ENCODE measurements at regions not wholly inside any gene's neighbourhood (a gene's known extent, or its start where the extent isn't known, plus 50 kb on each side); places are given as distances from the start of the nearest gene placed in this dataset.

- peaks cover 12 to 13% of the 10 kb centered on the region in 2 experiments for H3K4me1 Mint-ChIP-seq
- H3K4me3 Mint-ChIP-seq: no peak overlapping the region
- no peak overlapping the region for H2AK5ac ChIP-seq (ENCODE audit: insufficient read length, low read length)
- H3K27me3 ChIP-seq (ENCODE audit: insufficient read depth, low read length): no peaks in the 10 kb centered on the region
- H3K9me3 Mint-ChIP-seq: peaks cover 4 to 5% of the 10 kb centered on the region in 2 experiments; a peak in 2 of 5 replicates
- H3T11ph ChIP-seq (ENCODE audit: low read length): no peak overlapping the region
- no peak overlapping the region for H3K4ac ChIP-seq (ENCODE audit: low read depth, low read length)
- no peak overlapping the region for H4K8ac ChIP-seq (replicated peaks; ENCODE audit: insufficient read length, low read depth, low read length)
- TF ChIP-seq CTCF (conservative IDR thresholded peaks at IDR 0.05): no peak
- no peak overlapping the region for H3K23ac ChIP-seq (ENCODE audit: insufficient read length, low read depth, low read length)
- H3K27ac ChIP-seq (ENCODE audit: insufficient read length, low read depth, low read length): no peak overlapping the region
- H2AFZ ChIP-seq (ENCODE audit: low read length): no peak overlapping the region
- no peak overlapping the region for H4K5ac ChIP-seq (ENCODE audit: insufficient read length, low read depth, low read length)
- peak overlapping the region in 2 of 3 experiments; percentile 9 to 81; a peak in 4 of 7 replicates for H3K27ac Mint-ChIP-seq
- peaks cover 5% of the 10 kb centered on the region for H3K9me3 ChIP-seq (ENCODE audit: control insufficient read depth, low read depth, low read length)
- no peak overlapping the region for H2BK15ac ChIP-seq (ENCODE audit: low read depth, low read length)
- no peak overlapping the region for H2BK120ac ChIP-seq (ENCODE audit: low read depth, low read length, poor library complexity, severe bottlenecking)
- H2BK20ac ChIP-seq (ENCODE audit: low read depth, low read length, poor library complexity, severe bottlenecking): no peak overlapping the region
- H3K36me3 Mint-ChIP-seq (ENCODE audit: insufficient read depth in 1 of 3, low read depth in 3 of 3): peaks cover 0 to 4% (median 4%) of the 10 kb centered on the region in 3 experiments; a peak in 2 of 7 replicates
- no peak overlapping the region for H3K14ac ChIP-seq (ENCODE audit: insufficient read depth, low read length)
- no CpG with 5 or more reads among the region's 3 CpGs for WGBS (ENCODE audit: extremely low coverage, insufficient read length, low lambda C conversion rate)
- H3K79me1 ChIP-seq (ENCODE audit: insufficient read depth, low read depth, low read length, poor library complexity, severe bottlenecking): no peaks in the 10 kb centered on the region
- no peak overlapping the region for H3K9ac ChIP-seq (ENCODE audit: extremely low read depth, insufficient read length, low read length)
- no peaks in the 10 kb centered on the region for H4K20me1 ChIP-seq (ENCODE audit: control insufficient read depth, insufficient read depth, insufficient read length)
- H3K18ac ChIP-seq (ENCODE audit: insufficient read length, low read depth, low read length): no peak overlapping the region
- no peak overlapping the region for H2BK12ac ChIP-seq (ENCODE audit: insufficient read length, low read depth, low read length)
- peaks cover 2% of the 10 kb centered on the region; the same call in 1 of the 2 replicates for H3K4me1 ChIP-seq (ENCODE audit: insufficient read depth, low read length)
- no peak overlapping the region for H4K91ac ChIP-seq (ENCODE audit: insufficient read length, low read depth, low read length)
- DNase-seq: no peak
- H3K79me2 ChIP-seq (ENCODE audit: insufficient read depth, low read length): no peaks in the 10 kb centered on the region
- no peaks in the 10 kb centered on the region; the same call in 1 of the 2 replicates for H3K27me3 Mint-ChIP-seq (ENCODE audit: low read depth)
- no peak overlapping the region for H3K4me2 ChIP-seq (ENCODE audit: insufficient read depth, insufficient read length, low read length)
- H2BK5ac ChIP-seq (ENCODE audit: insufficient read length, low read length): no peak overlapping the region
- H3K23me2 ChIP-seq (ENCODE audit: insufficient read length, low read depth, low read length, poor library complexity, severe bottlenecking): no peaks in the 10 kb centered on the region
- H3K56ac ChIP-seq (ENCODE audit: insufficient read length, low read depth, low read length): no peak overlapping the region
These were observed 146.5 kb upstream of the MMADHC start for GRCh38 chr2:149733936-149734685.
